Keratinocyte (primary cell): ENCODE measurements at regions not wholly inside any gene's neighbourhood (a gene's known extent, or its start where the extent isn't known, plus 50 kb on each side); places are given as distances from the start of the nearest gene placed in this dataset.

Source experiments
- DNase-seq: peaks from one replicate; pipeline ENCODE4 v3.0.0-alpha.2; 2011; ENCODE audit warnings: low read depth, missing footprints, low spot score
- FAIRE-seq: peaks from 2 replicates; lab custom pipeline; 2011; peaks lifted over from hg19 to GRCh38; lab: Jason Lieb, UNC
- H2AFZ ChIP-seq: 2 replicates; pipeline ENCODE4 v1.6.0; 2012; ENCODE audit warnings: low read length, control low read depth, inconsistent platforms; ENCODE audit not compliant: control insufficient read depth
- H3K27ac ChIP-seq: 2 replicates; pipeline ENCODE4 v1.5.1; 2011; ENCODE audit warnings: low read length; ENCODE audit not compliant: control insufficient read depth, insufficient read depth
- H3K27me3 ChIP-seq: 3 replicates; pipeline ENCODE4 v1.6.0; 2011; ENCODE audit warnings: low read length; ENCODE audit not compliant: control insufficient read depth, insufficient read depth; ENCODE audit errors: extremely low read depth
- H3K36me3 ChIP-seq, 2 experiments: 2 replicates in 1 of 2; 3 replicates in 1 of 2; pipeline ENCODE4 v1.5.1; 2011; ENCODE audit warnings: low read length in 2 of 2, mild to moderate bottlenecking in 1 of 2; ENCODE audit not compliant: control insufficient read depth in 2 of 2, insufficient read depth in 2 of 2; ENCODE audit errors: extremely low read depth in 1 of 2
- H3K4me1 ChIP-seq: 3 replicates; pipeline ENCODE4 v1.5.1; 2011; ENCODE audit warnings: low read length; ENCODE audit not compliant: control insufficient read depth, insufficient read depth; ENCODE audit errors: extremely low read depth
- H3K4me2 ChIP-seq: 3 replicates; pipeline ENCODE4 v1.6.0; 2011; ENCODE audit warnings: low read depth, low read length; ENCODE audit not compliant: control insufficient read depth, insufficient read depth; ENCODE audit errors: extremely low read depth
- H3K4me3 ChIP-seq, 3 experiments: fragments of 200-600 bp in 1 of 3; sonication (generic) in 1 of 3; 2 replicates in 2 of 3; 3 replicates in 1 of 3; pipeline ENCODE4 v1.5.1; 2011 to 2016; ENCODE audit warnings: low read length in 3 of 3, mild to moderate bottlenecking in 3 of 3, control low read depth in 2 of 3, inconsistent platforms in 1 of 3, low read depth in 1 of 3, mixed read lengths in 1 of 3, mixed run types in 1 of 3, moderate library complexity in 1 of 3; ENCODE audit not compliant: control insufficient read depth in 2 of 3, insufficient read depth in 2 of 3; ENCODE audit errors: extremely low read depth in 1 of 3
- H3K79me2 ChIP-seq: 2 replicates; pipeline ENCODE4 v1.6.0; 2012; ENCODE audit warnings: low read length; ENCODE audit not compliant: control insufficient read depth, insufficient read depth
- H3K9ac ChIP-seq: 3 replicates; pipeline ENCODE4 v1.6.0; 2011; ENCODE audit warnings: low read length; ENCODE audit not compliant: control insufficient read depth, insufficient read depth; ENCODE audit errors: extremely low read depth
- H3K9me1 ChIP-seq: 3 replicates; pipeline ENCODE4 v1.6.0; 2011; ENCODE audit warnings: low read length; ENCODE audit not compliant: control insufficient read depth, insufficient read depth; ENCODE audit errors: extremely low read depth
- H3K9me3 ChIP-seq: 2 replicates; pipeline ENCODE4 v1.5.1; 2012; ENCODE audit warnings: low read depth, low read length; ENCODE audit not compliant: control insufficient read depth
- H4K20me1 ChIP-seq: 3 replicates; pipeline ENCODE4 v1.6.0; 2011; ENCODE audit warnings: low read length; ENCODE audit not compliant: control insufficient read depth, insufficient read depth; ENCODE audit errors: extremely low read depth
- CTCF ChIP-seq, 3 experiments: IDR thresholded peaks in 1 of 3; conservative IDR thresholded peaks in 1 of 3; optimal IDR thresholded peaks in 1 of 3; 2 replicates in 2 of 3; 3 replicates in 1 of 3; pipeline versions ENCODE3 to v1.5.1; 2011; ENCODE audit warnings: low read length in 3 of 3, mild to moderate bottlenecking in 3 of 3, moderate library complexity in 2 of 3, control low read depth in 1 of 3, inconsistent platforms in 1 of 3; ENCODE audit not compliant: insufficient read depth in 2 of 3; ENCODE audit errors: extremely low read depth in 1 of 3
- EZH2 ChIP-seq: IDR thresholded peaks from one replicate; pipeline ENCODE4 v1.6.1; 2012; ENCODE audit warnings: inconsistent platforms, mild to moderate bottlenecking, low read length, moderate library complexity
- dilution Hi-C: fragments of 300-500 bp; cut with MboI; formaldehyde crosslinking; loops from one replicate; pipeline ENCODE4 v1.7.0; 2020; ENCODE audit warnings: low sequenced_read_pairs; ENCODE audit not compliant: extremely low pct_ligation_motif_present

DNA sequence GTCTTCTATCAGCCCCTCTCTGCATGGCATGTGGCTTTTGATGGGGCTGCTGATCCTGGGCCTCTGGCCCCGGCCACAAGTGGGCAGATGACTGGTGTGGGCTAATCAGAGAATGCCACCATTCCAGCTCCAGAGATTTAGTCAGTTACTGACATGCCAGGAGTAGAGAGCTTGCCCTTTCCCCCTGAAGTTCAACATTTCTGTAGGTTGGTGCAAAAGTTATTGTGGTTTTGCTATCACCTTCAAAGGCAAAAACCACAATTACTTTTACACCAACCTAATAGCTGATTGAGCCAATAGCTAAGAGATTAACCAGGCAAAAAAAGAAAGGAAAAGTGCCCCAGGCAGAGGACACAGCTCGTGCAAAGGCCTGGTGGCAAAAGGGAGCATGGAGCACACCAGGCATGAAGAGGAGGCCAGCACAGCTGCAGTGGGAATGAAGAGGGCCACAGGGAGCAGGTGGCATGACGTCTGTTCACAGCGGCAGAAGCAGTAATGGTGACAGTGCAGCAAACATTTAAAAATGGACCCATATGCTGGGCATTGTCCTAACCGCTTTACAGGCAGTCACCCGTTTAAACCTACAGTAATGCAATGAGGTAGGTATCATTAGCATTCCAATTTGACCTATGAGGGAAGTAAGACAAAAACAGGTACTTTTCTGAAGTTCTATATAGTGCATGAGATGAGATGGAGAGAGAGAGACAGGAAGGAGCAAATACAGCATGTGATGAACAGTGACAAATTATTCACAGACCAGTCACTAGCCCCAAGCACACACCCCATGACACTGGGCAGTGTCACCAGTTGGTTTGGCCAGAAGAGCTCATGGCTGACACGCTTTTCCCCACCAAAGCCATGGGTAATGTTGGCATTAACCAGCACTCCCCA, 373.0 kb upstream of the PROK2 start:
- dilution Hi-C loops: no loop called here
- Histone ChIP-seq H3K9me1 (no peaks in the 10 kb centered on the region), H3K36me3 (no peaks in the 10 kb centered on the region), H3K4me3 (no peak overlapping the region), H2AFZ (no peak overlapping the region), H3K4me2 (no peak overlapping the region), H3K9ac (no peak overlapping the region), H3K27me3 (peaks cover 14% of the 10 kb centered on the region), H3K4me1 (no peaks in the 10 kb centered on the region), H4K20me1 (no peaks in the 10 kb centered on the region), H3K79me2 (no peaks in the 10 kb centered on the region), H3K27ac (no peak overlapping the region), H3K9me3 (peaks cover 2% of the 10 kb centered on the region)
- no peak for DNase-seq
- no peak for TF ChIP-seq EZH2
- TF ChIP-seq CTCF (optimal IDR thresholded peaks at IDR 0.05 in 1 of 3, IDR thresholded peaks at IDR 0.05 in 1 of 3, conservative IDR thresholded peaks at IDR 0.05 in 1 of 3; ENCODE audit: extremely low read depth in 1 of 3, insufficient read depth in 2 of 3, low read length in 3 of 3): no peak
- FAIRE-seq: no peak

GRCh38 chr3:72155391-72156064, 370.6 kb upstream of the PROK2 start:
- no peak for FAIRE-seq
- no peak overlapping the region for H3K9ac ChIP-seq
- H3K4me2 ChIP-seq: no peak overlapping the region
- H3K4me1 ChIP-seq: no peaks in the 10 kb centered on the region
- no peak overlapping the region for H3K4me3 ChIP-seq
- no peaks in the 10 kb centered on the region for H3K36me3 ChIP-seq
- no peak for TF ChIP-seq CTCF (optimal IDR thresholded peaks at IDR 0.05 in 1 of 3, IDR thresholded peaks at IDR 0.05 in 1 of 3, conservative IDR thresholded peaks at IDR 0.05 in 1 of 3; ENCODE audit: extremely low read depth in 1 of 3, insufficient read depth in 2 of 3, low read length in 3 of 3)
- TF ChIP-seq EZH2: no peak
- peaks cover 12% of the 10 kb centered on the region for H3K27me3 ChIP-seq
- H4K20me1 ChIP-seq: no peaks in the 10 kb centered on the region
- no peak overlapping the region for H3K27ac ChIP-seq
- H2AFZ ChIP-seq: no peak overlapping the region
- H3K9me3 ChIP-seq: peaks cover 2% of the 10 kb centered on the region
- DNase-seq: no peak
- H3K79me2 ChIP-seq: no peaks in the 10 kb centered on the region
- dilution Hi-C loops: no loop called here
- no peaks in the 10 kb centered on the region for H3K9me1 ChIP-seq
